Stomach (tissue), 8 donors: ENCODE measurements at regions not wholly inside any gene's neighbourhood (a gene's known extent, or its start where the extent isn't known, plus 50 kb on each side); places are given as distances from the start of the nearest gene placed in this dataset.

Experiments
- DNase-seq, 2 donors: peaks; one replicate each; pipeline versions ENCODE4 v3.0.0 to v3.0.0-alpha.2; 2013 to 2019
- H3K27ac ChIP-seq, 5 donors: fragments of 200-600 bp in 4 of 5; sonication (generic) in 4 of 5; one replicate each; pipeline ENCODE4 v1.5.1; 2013 to 2019; ENCODE audit warnings: mild to moderate bottlenecking in 1 of 5, moderate library complexity in 1 of 5
- H3K27me3 ChIP-seq, 3 donors: fragments of 200-600 bp; sonication (generic); one replicate each; pipeline ENCODE4 v1.5.1; 2017 to 2019; ENCODE audit warnings: mixed run types in 1 of 3
- H3K36me3 ChIP-seq, 4 donors: fragments of 200-600 bp; sonication (generic); 1 replicate in 3 of 4; 2 replicates in 1 of 4; pipeline ENCODE4 v1.5.1; 2016 to 2019
- H3K4me1 ChIP-seq, 4 donors: fragments of 200-600 bp; sonication (generic); one replicate each; pipeline ENCODE4 v1.5.1; 2016 to 2019
- H3K4me3 ChIP-seq, 4 donors: fragments of 200-600 bp; sonication (generic) in 3 of 4; one replicate each; pipeline ENCODE4 v1.5.1; 2016 to 2019; ENCODE audit warnings: mild to moderate bottlenecking in 1 of 4
- H3K9me3 ChIP-seq, 4 donors: fragments of 200-600 bp; sonication (generic); one replicate each; pipeline ENCODE4 v1.5.1; 2016 to 2019
- CTCF ChIP-seq, 7 experiments: fragments of 450-650 bp in 4 of 7; fragments of 200-600 bp in 3 of 7; sonication (generic) in 3 of 7; IDR thresholded peaks; one replicate each; pipeline ENCODE4 v1.5.1; 2016 to 2019; ENCODE audit warnings: antibody characterized with exemption in 7 of 7, control low read depth in 2 of 7, mild to moderate bottlenecking in 1 of 7
- EP300 ChIP-seq: sonication (generic); formaldehyde crosslinking; IDR thresholded peaks from one replicate; pipeline ENCODE4 v1.6.1; 2017; ENCODE audit warnings: antibody characterized with exemption
- POLR2A ChIP-seq, 4 donors: fragments of 450-650 bp; IDR thresholded peaks; one replicate each; pipeline ENCODE4 v1.6.1; 2016; ENCODE audit warnings: antibody characterized with exemption in 4 of 4, control low read depth in 2 of 4, mild to moderate bottlenecking in 1 of 4, moderate library complexity in 1 of 4
- POLR2AphosphoS5 ChIP-seq, 3 donors: sonication (generic); formaldehyde crosslinking; IDR thresholded peaks; one replicate each; pipeline ENCODE4 v1.6.1; 2016; ENCODE audit warnings: antibody characterized with exemption in 3 of 3
- WGBS, 5 donors: extraction: QIAGEN DNeasy Blood & Tissue Kit in 3 of 5; methylation state at CpG; one replicate each; pipeline versions ENCODE4 v1.1.5 to v1.1.7; 2013 to 2018; 5-methylcytosine and 5-hydroxymethylcytosine counted together
- intact Hi-C: fragments of 100-400 bp; cut with DNase I; formaldehyde crosslinking; loops from one replicate; pipeline ENCODE4 v1.15.1; 2023; ENCODE audit warnings: low total_unique reads
- donor health status: healthy with polysubstance abuse.
- donor health status: Bipolar disorder and iron deficiency.
- donor health status: healthy.

- Histone ChIP-seq H3K4me1 (peaks cover 0 to 13% (median 3%) of the 10 kb centered on the region in 4 donors), H3K9me3 (no peaks in the 10 kb centered on the region), H3K4me3 (no peak overlapping the region), H3K27ac (no peak overlapping the region), H3K27me3 (no peaks in the 10 kb centered on the region), H3K36me3 (no peaks in the 10 kb centered on the region)
- TF ChIP-seq POLR2AphosphoS5 (IDR thresholded peaks at IDR 0.05) (no peak), POLR2A (IDR thresholded peaks at IDR 0.05) (no peak), EP300 (no peak), CTCF (IDR thresholded peaks at IDR 0.05) (no peak)
- intact Hi-C loops: no loop called here
- DNase-seq: no peak
- 80 to 91% (median 89%) methylated on average over 3 of the region's 3 CpGs for WGBS, 5 donors
Measured at GRCh38 chr5:74237571-74238145, 402.9 kb downstream of the ENC1 start.

- H3K27me3 ChIP-seq: no peaks in the 10 kb centered on the region
- no peaks in the 10 kb centered on the region for H3K9me3 ChIP-seq
- H3K4me3 ChIP-seq: no peak overlapping the region
- TF ChIP-seq EP300: no peak
- no peak for TF ChIP-seq POLR2AphosphoS5 (IDR thresholded peaks at IDR 0.05)
- no peak for TF ChIP-seq CTCF (IDR thresholded peaks at IDR 0.05)
- no peak for TF ChIP-seq POLR2A (IDR thresholded peaks at IDR 0.05)
- no peak overlapping the region for H3K27ac ChIP-seq
- intact Hi-C loops: no loop called here
- DNase-seq: no peak
- no peaks in the 10 kb centered on the region for H3K36me3 ChIP-seq
- no peaks in the 10 kb centered on the region for H3K4me1 ChIP-seq
Measured at GRCh38 chr5:74235552-74235951, 405.0 kb downstream of the ENC1 start.

GRCh38 chr5:74233571-74233970, 407.0 kb downstream of the ENC1 start:
- Histone ChIP-seq H3K27ac (no peak overlapping the region), H3K4me3 (no peak overlapping the region), H3K9me3 (no peaks in the 10 kb centered on the region), H3K36me3 (no peaks in the 10 kb centered on the region), H3K4me1 (no peaks in the 10 kb centered on the region), H3K27me3 (no peaks in the 10 kb centered on the region)
- WGBS, 5 donors: 61 to 86% (median 76%) methylated on average over 1 of the region's 1 CpG
- TF ChIP-seq CTCF (IDR thresholded peaks at IDR 0.05) (no peak), EP300 (no peak), POLR2AphosphoS5 (IDR thresholded peaks at IDR 0.05) (no peak), POLR2A (IDR thresholded peaks at IDR 0.05) (no peak)
- intact Hi-C loops: no loop called here
- no peak for DNase-seq

- intact Hi-C loops: no loop called here
- H3K4me3 ChIP-seq: no peak overlapping the region
- H3K36me3 ChIP-seq: no peaks in the 10 kb centered on the region
- H3K4me1 ChIP-seq: no peaks in the 10 kb centered on the region
- H3K9me3 ChIP-seq: no peaks in the 10 kb centered on the region
- H3K27me3 ChIP-seq: no peaks in the 10 kb centered on the region
- TF ChIP-seq CTCF (IDR thresholded peaks at IDR 0.05) (no peak), POLR2AphosphoS5 (IDR thresholded peaks at IDR 0.05) (no peak), EP300 (no peak), POLR2A (IDR thresholded peaks at IDR 0.05) (no peak)
- no peak overlapping the region for H3K27ac ChIP-seq
- no peak for DNase-seq
Measured at GRCh38 chr5:74233091-74233490, 407.4 kb downstream of the ENC1 start.
